Stomach (tissue), 4 donors: ENCODE measurements at regions not wholly inside any gene's neighbourhood (a gene's known extent, or its start where the extent isn't known, plus 50 kb on each side); places are given as distances from the start of the nearest gene placed in this dataset.

Experiments
- CTCF ChIP-seq, 7 experiments: fragments of 450-650 bp in 4 of 7; fragments of 200-600 bp in 3 of 7; sonication (generic) in 3 of 7; IDR thresholded peaks; one replicate each; pipeline ENCODE4 v1.5.1; 2016 to 2019; ENCODE audit warnings: antibody characterized with exemption in 7 of 7, control low read depth in 2 of 7, mild to moderate bottlenecking in 1 of 7
- EP300 ChIP-seq: sonication (generic); formaldehyde crosslinking; IDR thresholded peaks from one replicate; pipeline ENCODE4 v1.6.1; 2017; ENCODE audit warnings: antibody characterized with exemption

GRCh38 chr10:130261306-130261705, 125.1 kb downstream of the GLRX3 start:
- TF ChIP-seq CTCF (IDR thresholded peaks at IDR 0.05) (no peak), EP300 (no peak)
